ENCODE measurements at regions not wholly inside any gene's neighbourhood (a gene's known extent, or its start where the extent isn't known, plus 50 kb on each side); places are given as distances from the start of the nearest gene placed in this dataset.

GRCh38 chr21:25396135-25396711 is 211.1 kb downstream of the MRPL39 start:
- TF ChIP-seq CTCF (IDR thresholded peaks at IDR 0.05; ENCODE audit: low read depth, low read length, missing control alignments), result no peak
- H3K4me3 ChIP-seq (ENCODE audit: low read depth, low read length), result no peak overlapping the region
- in situ Hi-C loops (cut with HindIII; ENCODE audit: low sequenced_read_pairs), result no loop called here
- no peak for DNase-seq (ENCODE audit: low read depth)

GRCh38 chr21:25391777-25392176 is 215.5 kb downstream of the MRPL39 start:
- DNase-seq (ENCODE audit: low read depth), result no peak
- H3K4me3 ChIP-seq (ENCODE audit: low read depth, low read length), result no peak overlapping the region
- no peak for TF ChIP-seq CTCF (IDR thresholded peaks at IDR 0.05; ENCODE audit: low read depth, low read length, missing control alignments)
- in situ Hi-C loops (cut with HindIII; ENCODE audit: low sequenced_read_pairs), result no loop called here

GRCh38 chr21:25390701-25391100 is 216.6 kb downstream of the MRPL39 start:
- no peak overlapping the region for H3K4me3 ChIP-seq (ENCODE audit: low read depth, low read length)
- no peak for TF ChIP-seq CTCF (IDR thresholded peaks at IDR 0.05; ENCODE audit: low read depth, low read length, missing control alignments)
- in situ Hi-C loops (cut with HindIII; ENCODE audit: low sequenced_read_pairs), result no loop called here
- no peak for DNase-seq (ENCODE audit: low read depth)

- no peak overlapping the region for H3K4me3 ChIP-seq (ENCODE audit: low read depth, low read length)
- in situ Hi-C loops (cut with HindIII; ENCODE audit: low sequenced_read_pairs), result no loop called here
- no peak for TF ChIP-seq CTCF (IDR thresholded peaks at IDR 0.05; ENCODE audit: low read depth, low read length, missing control alignments)
- no peak for DNase-seq (ENCODE audit: low read depth)
Measured at GRCh38 chr21:25387665-25388064, 219.6 kb downstream of the MRPL39 start.

DNA sequence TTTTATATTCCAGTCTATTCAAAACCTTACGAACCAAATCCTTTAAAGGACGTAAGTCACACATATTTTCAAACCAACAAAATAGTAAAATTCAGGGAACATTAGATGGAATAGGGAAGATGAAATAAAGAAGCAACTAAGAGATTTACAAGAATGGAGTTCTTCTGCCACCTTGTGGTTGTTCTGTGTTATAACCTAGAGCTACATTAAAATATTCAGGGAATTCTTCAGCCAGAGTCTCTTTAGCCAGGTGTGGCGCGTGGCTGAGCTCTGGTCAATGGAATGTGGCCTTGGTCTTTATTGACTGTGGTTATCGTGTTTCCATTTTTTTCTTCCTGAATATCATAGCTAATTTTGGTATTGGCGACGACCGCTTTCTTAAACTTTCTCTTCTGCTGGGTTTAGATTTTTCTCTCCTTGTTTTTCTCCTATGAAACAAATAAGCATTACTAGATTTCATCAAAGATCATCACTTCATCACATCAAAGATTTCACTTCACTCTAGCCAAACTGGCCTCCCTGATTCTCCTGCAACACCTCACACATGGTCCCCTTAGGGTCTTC is 221.3 kb downstream of the MRPL39 start:
- peak; percentile 48 for TF ChIP-seq CTCF (IDR thresholded peaks at IDR 0.05; ENCODE audit: low read depth, low read length, missing control alignments)
- in situ Hi-C loops (cut with HindIII; ENCODE audit: low sequenced_read_pairs), result no loop called here
- H3K4me3 ChIP-seq (ENCODE audit: low read depth, low read length), result no peak overlapping the region
- DNase-seq (ENCODE audit: low read depth), result peak; percentile 62

GRCh38 chr21:25385341-25385740 is 221.9 kb downstream of the MRPL39 start:
- no peak for DNase-seq (ENCODE audit: low read depth)
- TF ChIP-seq CTCF (IDR thresholded peaks at IDR 0.05; ENCODE audit: low read depth, low read length, missing control alignments), result no peak
- H3K4me3 ChIP-seq (ENCODE audit: low read depth, low read length), result no peak overlapping the region
- in situ Hi-C loops (cut with HindIII; ENCODE audit: low sequenced_read_pairs), result no loop called here
